Subcutaneous abdominal adipose tissue (tissue), 5 donors: ENCODE measurements at regions not wholly inside any gene's neighbourhood (a gene's known extent, or its start where the extent isn't known, plus 50 kb on each side); places are given as distances from the start of the nearest gene placed in this dataset.

Source experiments
- H3K27ac ChIP-seq: one replicate; pipeline ENCODE4 v1.7.0; 2013; ENCODE audit warnings: low read depth, mild to moderate bottlenecking, inconsistent platforms, low read length, moderate library complexity
- H3K27me3 ChIP-seq, 5 donors: one replicate each; pipeline ENCODE4 v1.7.0; 2013; ENCODE audit warnings: low read length in 5 of 5, inconsistent platforms in 1 of 5; ENCODE audit not compliant: control insufficient read depth in 5 of 5, insufficient read depth in 4 of 5
- H3K36me3 ChIP-seq, 5 donors: one replicate each; pipeline ENCODE4 v1.7.0; 2013; ENCODE audit warnings: low read length in 5 of 5; ENCODE audit not compliant: control insufficient read depth in 5 of 5, insufficient read depth in 5 of 5
- H3K4me1 ChIP-seq, 5 donors: one replicate each; pipeline ENCODE4 v1.7.0; 2013; ENCODE audit warnings: low read length in 5 of 5, mild to moderate bottlenecking in 3 of 5, moderate library complexity in 1 of 5; ENCODE audit not compliant: control insufficient read depth in 5 of 5, insufficient read depth in 5 of 5
- H3K4me3 ChIP-seq, 5 donors: one replicate each; pipeline ENCODE4 v1.7.0; 2013; ENCODE audit warnings: low read length in 5 of 5, low read depth in 1 of 5
- H3K9ac ChIP-seq, 5 donors: one replicate each; pipeline ENCODE4 v1.7.0; 2013; ENCODE audit warnings: low read length in 5 of 5, mild to moderate bottlenecking in 4 of 5, moderate library complexity in 3 of 5
- H3K9me3 ChIP-seq, 5 donors: one replicate each; pipeline ENCODE4 v1.7.0; 2013; ENCODE audit warnings: low read length in 5 of 5; ENCODE audit not compliant: control insufficient read depth in 5 of 5
- donor health status: healthy.
- donor health status: healthy.
- donor health status: healthy.
- donor health status: healthy.
- donor health status: healthy.

- H3K36me3 ChIP-seq: peaks cover 0 to 6% (median 0%) of the 10 kb centered on the region in 5 donors
- H3K27ac ChIP-seq: no peak overlapping the region
- no peak overlapping the region for H3K4me3 ChIP-seq
- peaks cover 0 to 23% (median 4%) of the 10 kb centered on the region in 5 donors for H3K27me3 ChIP-seq
- peaks cover 0 to 18% (median 8%) of the 10 kb centered on the region in 5 donors for H3K4me1 ChIP-seq
- H3K9ac ChIP-seq: no peak overlapping the region
- peaks cover 0 to 9% (median 4%) of the 10 kb centered on the region in 5 donors for H3K9me3 ChIP-seq
These were observed 104.7 kb upstream of the RTL1 start for GRCh38 chr14:101008196-101008595.

DNA sequence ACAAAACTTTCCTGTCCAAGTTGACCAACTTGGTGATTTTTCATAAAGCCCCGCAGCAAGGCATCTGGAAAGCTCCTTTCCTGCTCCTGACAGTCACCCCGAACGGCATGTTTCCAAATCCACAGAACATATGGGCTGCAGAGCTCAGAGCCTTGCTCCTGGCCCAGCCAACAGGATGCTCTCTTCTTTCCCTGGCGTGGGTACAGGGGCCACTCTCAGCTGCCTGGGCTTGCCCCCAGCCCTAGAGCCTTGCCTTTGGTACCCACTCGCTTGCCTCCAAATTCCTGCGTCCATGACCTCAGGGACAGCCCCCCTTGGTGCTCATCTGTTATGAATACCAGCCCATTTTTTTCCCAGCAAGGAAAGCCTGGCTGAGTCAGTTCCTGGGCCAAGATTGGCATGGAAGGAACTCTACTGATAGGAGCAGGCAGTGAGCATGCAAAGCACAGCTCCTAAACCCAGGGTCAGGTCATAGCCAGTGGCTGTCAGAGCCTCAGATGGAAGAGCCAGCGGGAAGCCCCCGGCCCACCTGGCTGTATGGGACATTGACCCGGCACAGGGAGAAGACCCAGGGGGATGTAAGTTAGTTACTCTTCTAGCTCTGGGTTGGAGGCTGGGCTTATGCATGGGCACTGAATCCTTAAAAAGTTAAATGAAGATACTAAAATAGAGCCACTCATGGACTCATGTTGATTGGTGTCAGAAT, 105.3 kb upstream of the RTL1 start:
- peaks cover 0 to 18% (median 8%) of the 10 kb centered on the region in 5 donors for H3K4me1 ChIP-seq
- no peak overlapping the region for H3K27ac ChIP-seq
- H3K27me3 ChIP-seq: peaks cover 0 to 23% (median 4%) of the 10 kb centered on the region in 5 donors

DNA sequence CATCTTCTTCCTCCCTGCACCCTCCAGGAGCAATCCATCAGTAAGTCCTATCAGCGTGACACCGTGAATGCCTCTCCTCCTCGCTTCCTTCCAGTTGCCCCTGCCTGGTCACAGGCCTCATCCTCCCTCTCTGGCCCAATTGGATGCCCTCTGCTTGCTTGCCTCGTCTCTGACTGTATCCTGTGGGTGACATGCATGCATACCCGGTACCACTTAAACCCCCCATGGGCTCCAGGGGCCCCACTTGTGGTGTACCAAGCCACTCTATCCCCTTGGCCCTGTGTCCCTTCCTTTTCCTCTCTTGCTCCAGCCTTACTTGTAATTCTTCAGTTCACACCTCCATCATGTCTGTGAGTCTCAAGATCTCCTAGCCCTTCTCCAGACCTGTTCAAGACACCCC, 106.0 kb upstream of the RTL1 start:
- peaks cover 0 to 6% (median 0%) of the 10 kb centered on the region in 5 donors for H3K36me3 ChIP-seq
- H3K4me3 ChIP-seq: no peak overlapping the region
- peaks cover 0 to 15% (median 6%) of the 10 kb centered on the region in 5 donors for H3K4me1 ChIP-seq
- no peak overlapping the region for H3K27ac ChIP-seq
- no peak overlapping the region for H3K9ac ChIP-seq
- H3K9me3 ChIP-seq: peaks cover 0 to 9% (median 4%) of the 10 kb centered on the region in 5 donors
- H3K27me3 ChIP-seq: peaks cover 0 to 18% (median 4%) of the 10 kb centered on the region in 5 donors

More for the DNA sequence above, 105.3 kb upstream of the RTL1 start:
- Histone ChIP-seq H3K9me3 (peaks cover 0 to 9% (median 4%) of the 10 kb centered on the region in 5 donors), H3K36me3 (peaks cover 0 to 6% (median 0%) of the 10 kb centered on the region in 5 donors), H3K9ac (no peak overlapping the region), H3K4me3 (no peak overlapping the region)

- peaks cover 0 to 9% (median 4%) of the 10 kb centered on the region in 5 donors for H3K9me3 ChIP-seq
These were observed 106.8 kb upstream of the RTL1 start for GRCh38 chr14:101010293-101010692.

DNA sequence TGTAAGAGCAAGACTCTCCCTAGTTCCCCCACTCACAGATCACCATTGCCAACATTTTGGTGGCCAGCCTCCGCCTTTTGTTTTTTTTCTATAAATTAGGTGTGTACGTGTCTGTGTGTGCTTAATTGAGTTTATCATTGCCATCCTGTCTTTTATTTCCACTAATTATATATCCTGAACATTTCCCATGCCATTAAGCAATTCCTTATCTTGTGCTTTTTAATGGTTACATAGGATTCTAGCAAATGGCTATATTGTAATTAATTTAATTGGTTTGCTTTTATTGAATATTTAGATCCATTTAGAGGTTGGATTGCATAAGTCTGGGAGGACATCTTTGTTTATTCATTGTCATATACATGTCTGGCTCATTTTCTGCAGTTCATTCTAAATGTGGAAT, 107.3 kb upstream of the RTL1 start:
- H3K27me3 ChIP-seq: peaks cover 0 to 10% (median 3%) of the 10 kb centered on the region in 5 donors
- peaks cover 0 to 6% (median 3%) of the 10 kb centered on the region in 5 donors for H3K4me1 ChIP-seq
- no peak overlapping the region for H3K4me3 ChIP-seq
- peaks cover 0 to 6% (median 0%) of the 10 kb centered on the region in 5 donors for H3K36me3 ChIP-seq
- no peak overlapping the region for H3K27ac ChIP-seq
- H3K9me3 ChIP-seq: peaks cover 0 to 9% (median 4%) of the 10 kb centered on the region in 5 donors
- H3K9ac ChIP-seq: no peak overlapping the region

More at GRCh38 chr14:101010293-101010692, 106.8 kb upstream of the RTL1 start:
- Histone ChIP-seq H3K36me3 (peaks cover 0 to 6% (median 0%) of the 10 kb centered on the region in 5 donors), H3K27ac (no peak overlapping the region), H3K9ac (no peak overlapping the region), H3K4me3 (no peak overlapping the region), H3K27me3 (peaks cover 0 to 14% (median 4%) of the 10 kb centered on the region in 5 donors), H3K4me1 (peaks cover 0 to 9% (median 3%) of the 10 kb centered on the region in 5 donors)

- H3K9me3 ChIP-seq: peaks cover 0 to 7% (median 2%) of the 10 kb centered on the region in 5 donors
- H3K9ac ChIP-seq: no peak overlapping the region
- H3K27ac ChIP-seq: no peak overlapping the region
- H3K4me3 ChIP-seq: no peak overlapping the region
- peaks cover 0 to 2% (median 0%) of the 10 kb centered on the region in 5 donors for H3K4me1 ChIP-seq
- H3K36me3 ChIP-seq: peaks cover 0 to 3% (median 0%) of the 10 kb centered on the region in 5 donors
- H3K27me3 ChIP-seq: peaks cover 0 to 2% (median 0%) of the 10 kb centered on the region in 5 donors
These were observed 113.7 kb upstream of the RTL1 start for GRCh38 chr14:101017209-101017608.

- Histone ChIP-seq H3K9ac (no peak overlapping the region), H3K9me3 (peaks cover 0 to under 1% (median 0%) of the 10 kb centered on the region in 5 donors), H3K36me3 (peaks cover 0 to 3% (median 0%) of the 10 kb centered on the region in 5 donors), H3K27me3 (peaks cover 0 to 2% (median 0%) of the 10 kb centered on the region in 5 donors), H3K4me3 (no peak overlapping the region), H3K27ac (no peak overlapping the region), H3K4me1 (peaks cover 0 to 2% (median 0%) of the 10 kb centered on the region in 5 donors)
These were observed 114.5 kb upstream of the RTL1 start for GRCh38 chr14:101017806-101018560.

- Histone ChIP-seq H3K36me3 (peaks cover 0 to 3% (median 0%) of the 10 kb centered on the region in 5 donors), H3K27me3 (peaks cover 0 to 2% (median 0%) of the 10 kb centered on the region in 5 donors), H3K4me1 (peaks cover 0 to 2% (median 0%) of the 10 kb centered on the region in 5 donors), H3K27ac (no peak overlapping the region), H3K4me3 (no peak overlapping the region), H3K9ac (no peak overlapping the region), H3K9me3 (no peaks in the 10 kb centered on the region)
These were observed 115.2 kb upstream of the RTL1 start for GRCh38 chr14:101018561-101019290.

DNA sequence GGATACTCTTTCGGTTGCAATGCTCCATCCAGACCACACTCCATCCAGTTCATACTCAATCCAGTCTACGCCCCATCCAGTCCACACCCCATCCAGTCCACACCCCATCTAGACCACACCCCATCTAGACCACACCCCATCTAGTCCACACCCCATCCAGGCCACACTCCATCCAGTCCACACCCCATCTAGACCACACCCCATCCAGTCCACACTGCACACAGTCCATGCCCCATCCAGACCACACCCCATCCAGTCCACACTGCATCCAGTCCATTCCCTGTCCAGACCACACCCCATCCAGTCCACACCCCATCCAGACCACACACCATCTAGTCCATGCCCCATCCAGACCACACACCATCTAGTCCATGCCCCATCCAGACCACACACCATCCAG, 116.0 kb upstream of the RTL1 start:
- H3K9ac ChIP-seq: no peak overlapping the region
- H3K27me3 ChIP-seq: peaks cover 0 to 2% (median 0%) of the 10 kb centered on the region in 5 donors
- no peaks in the 10 kb centered on the region for H3K9me3 ChIP-seq
- H3K4me1 ChIP-seq: peaks cover 0 to 2% (median 0%) of the 10 kb centered on the region in 5 donors
- H3K36me3 ChIP-seq: peaks cover 0 to 6% (median 0%) of the 10 kb centered on the region in 5 donors
- H3K4me3 ChIP-seq: no peak overlapping the region
- no peak overlapping the region for H3K27ac ChIP-seq
